HG03066 (cell line): ENCODE measurements at regions not wholly inside any gene's neighbourhood (a gene's known extent, or its start where the extent isn't known, plus 50 kb on each side); places are given as distances from the start of the nearest gene placed in this dataset.

Source experiments
- ATAC-seq: cut with Tn5 transposase; IDR thresholded peaks from one replicate; pipeline ENCODE4 v1.9.1; 2021; ENCODE audit warnings: low read depth; ENCODE audit not compliant: unreplicated experiment

DNA sequence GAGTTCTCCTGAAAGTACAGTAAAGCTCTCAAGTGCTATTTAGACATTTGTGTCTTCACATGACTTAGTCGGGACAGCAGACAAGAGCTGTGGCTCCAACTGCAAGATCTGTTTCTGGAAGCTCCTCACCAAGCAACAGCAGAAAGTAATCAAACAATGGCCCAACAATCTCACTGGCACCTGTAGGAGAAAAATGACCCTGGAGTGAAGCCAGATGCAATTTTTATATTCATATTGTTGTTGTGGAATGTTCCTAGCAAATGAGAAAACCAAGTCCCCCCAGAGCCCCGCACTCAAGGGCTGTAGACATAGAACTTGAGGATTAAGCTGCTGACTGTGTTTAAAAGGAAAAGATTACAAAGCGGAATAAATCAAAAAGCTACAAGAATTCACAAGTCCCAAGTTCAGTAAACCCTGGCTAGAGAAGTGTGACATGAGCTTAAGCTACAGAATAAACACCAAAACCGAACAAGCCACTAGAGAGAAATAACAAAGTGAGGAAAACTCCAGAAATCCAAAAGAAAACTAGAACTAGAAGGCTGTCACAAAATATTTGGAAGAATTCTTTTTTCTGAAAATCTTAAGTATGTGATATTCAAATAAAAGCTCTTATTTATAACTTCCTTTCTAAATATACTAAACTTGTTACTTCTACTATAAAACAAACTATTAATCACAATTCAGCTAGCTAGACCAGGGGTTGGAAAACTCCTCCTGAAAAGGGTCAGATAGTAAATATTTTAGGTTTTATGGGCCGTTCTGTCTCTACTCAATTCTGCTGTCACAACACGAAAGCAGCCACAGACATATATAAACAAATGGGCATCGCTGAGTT, 454.5 kb downstream of the SUCLA2 start:
- no peak for ATAC-seq

DNA sequence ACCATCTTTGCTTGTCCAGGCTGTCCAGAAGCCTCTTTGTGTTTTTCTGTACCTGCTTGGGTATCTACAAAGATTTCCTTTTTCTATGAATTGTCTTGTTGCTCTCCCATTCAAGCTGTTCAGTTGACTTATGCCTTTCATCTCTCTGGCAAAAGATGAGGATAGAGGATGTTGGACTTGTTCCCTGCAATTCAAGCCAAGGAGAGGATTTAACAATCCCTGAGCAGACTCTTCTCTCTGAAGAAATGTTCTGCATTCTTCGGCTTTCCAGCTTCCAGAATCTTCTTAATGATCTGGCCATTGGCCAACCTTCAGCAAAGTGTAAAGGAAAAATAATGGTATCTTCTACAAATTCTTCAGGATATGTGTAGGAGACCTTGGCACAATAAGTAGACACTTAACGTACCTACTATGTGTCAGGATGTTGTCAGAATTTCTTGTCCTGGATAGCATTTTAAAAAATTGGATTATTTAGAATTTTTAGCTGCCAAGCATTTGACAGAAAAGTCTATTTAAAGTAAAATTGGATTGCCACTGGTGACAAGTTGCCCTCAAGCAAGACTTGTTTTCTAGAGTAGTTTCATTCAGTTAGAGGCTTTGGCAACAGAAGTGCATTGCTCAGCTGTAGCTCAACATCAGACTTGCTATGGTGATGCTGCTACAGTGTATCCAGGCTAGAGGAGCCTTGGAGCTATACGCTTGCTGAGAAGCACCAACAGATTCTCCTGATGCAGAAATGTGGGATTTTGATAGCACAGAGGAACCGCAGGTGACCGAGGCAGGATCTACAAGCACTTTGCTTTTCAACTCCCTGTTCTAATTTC, 455.7 kb downstream of the SUCLA2 start:
- ATAC-seq, result no peak

DNA sequence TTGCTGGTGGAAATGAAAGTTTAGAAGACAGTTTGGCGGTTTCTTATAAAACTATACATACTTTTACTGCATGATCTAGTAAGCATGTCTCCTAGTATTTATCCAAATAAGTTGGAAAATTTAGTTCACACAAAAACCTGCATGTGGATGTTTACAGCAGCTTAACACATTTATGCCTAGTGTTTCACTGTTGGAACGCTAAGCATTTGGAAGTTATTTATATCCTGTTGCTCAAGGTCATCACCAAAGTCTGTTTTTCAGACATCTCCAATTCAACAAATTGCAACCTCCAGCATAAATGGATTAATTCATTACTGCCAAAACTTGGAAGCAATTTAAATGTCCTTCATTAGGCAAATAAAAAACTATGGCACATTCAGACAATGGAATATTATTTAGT, 461.8 kb downstream of the SUCLA2 start:
- ATAC-seq, result no peak

DNA sequence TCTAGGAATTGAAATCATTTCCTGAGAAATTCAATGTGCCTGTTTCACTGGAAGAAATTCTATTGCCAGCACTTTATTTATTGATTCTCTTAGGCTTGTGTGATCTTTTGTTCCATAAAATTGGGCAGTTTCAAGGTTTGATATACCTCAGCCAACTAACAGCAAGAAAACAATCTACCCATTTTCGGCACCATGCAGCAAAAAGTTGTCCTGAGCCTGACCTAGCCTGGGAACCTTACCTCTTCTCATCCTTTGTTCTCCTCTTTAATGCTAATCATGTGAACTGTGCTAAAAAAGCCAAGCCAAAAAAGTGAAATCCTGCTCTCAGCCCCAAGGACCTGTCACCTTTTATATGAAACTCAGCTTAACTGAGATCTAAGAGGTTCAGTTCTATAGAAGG, 477.3 kb downstream of the SUCLA2 start:
- no peak for ATAC-seq

DNA sequence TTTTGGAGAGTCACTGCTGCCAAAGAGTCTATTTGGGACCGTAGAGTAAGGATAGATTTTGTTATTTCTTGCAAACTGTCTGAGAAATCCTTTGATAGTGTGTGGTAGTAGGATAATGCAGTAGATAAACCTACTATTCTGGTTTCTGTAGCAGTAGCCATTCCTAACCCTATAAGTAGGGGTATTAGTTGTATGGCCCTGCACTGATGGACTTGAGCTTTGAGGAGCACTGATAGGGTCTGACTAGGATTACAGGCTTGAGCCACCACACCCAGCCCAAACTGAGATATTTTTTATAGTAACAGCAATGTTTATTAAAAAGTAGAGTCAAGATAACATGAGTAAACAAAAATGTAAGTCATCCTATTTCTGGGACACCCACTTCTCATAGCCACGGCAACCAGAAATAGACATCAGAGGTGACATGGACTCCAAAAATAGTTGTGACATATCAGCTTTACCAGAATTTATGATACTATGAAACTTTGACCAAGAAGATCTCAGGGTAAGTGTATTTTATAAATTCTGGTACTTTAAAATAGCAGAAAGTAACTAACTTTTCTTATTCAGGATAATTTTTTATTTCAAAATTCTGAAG, 479.1 kb downstream of the SUCLA2 start:
- no peak for ATAC-seq

DNA sequence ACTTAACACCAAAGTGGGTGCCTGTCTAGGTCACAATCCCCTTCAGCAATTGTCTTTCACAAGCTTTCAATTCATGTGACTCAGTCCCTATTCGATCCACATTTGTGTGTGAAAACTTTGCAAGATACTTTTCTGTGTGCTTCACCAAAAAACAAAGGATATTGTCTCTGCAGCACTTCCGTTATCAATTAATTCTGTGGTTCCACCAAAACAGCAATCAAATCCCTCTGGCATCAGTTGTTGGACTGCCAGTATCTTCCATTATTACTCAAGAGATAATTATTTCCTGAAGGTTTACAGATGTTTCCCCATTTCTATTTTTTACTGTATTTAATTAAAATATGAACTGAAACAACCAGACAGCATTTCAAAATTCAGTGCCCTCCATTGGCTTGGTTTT, 481.4 kb downstream of the SUCLA2 start:
- no peak for ATAC-seq

DNA sequence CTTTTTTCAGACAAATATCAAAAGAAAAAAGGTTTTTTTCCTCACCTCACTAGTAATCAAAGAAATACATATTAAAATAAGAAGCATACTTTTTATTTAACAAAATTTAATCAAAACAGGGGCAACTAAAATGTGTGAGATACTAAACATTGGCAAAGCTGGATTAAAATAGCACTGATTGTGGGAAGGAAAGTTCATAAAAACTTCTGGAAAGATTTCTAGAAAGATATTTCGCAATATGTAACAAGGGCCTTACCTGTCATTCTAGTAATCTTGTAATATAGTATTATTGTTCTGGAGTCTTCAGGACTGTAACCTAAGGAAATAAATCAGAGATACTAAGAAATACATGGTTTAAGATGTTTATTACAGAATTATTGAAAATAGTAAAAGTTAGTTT, 482.5 kb downstream of the SUCLA2 start:
- no peak for ATAC-seq

DNA sequence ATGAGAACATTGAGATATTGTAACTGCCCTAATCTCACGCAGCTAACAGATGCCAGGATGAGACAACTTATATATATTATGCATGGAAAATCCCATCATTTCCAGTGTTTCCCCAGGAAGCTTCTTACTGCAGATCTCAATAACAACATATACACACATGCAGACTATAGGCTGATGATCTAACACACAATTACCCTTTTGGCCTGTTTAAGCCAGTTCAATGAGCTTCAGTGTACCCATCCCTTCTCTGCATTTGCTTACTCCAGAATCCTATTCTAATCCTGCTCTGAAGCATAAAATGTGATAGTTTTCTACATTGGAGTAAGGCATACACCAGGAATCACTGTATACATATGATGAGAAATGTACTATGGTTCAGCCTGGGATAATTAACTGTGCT, 489.4 kb downstream of the SUCLA2 start:
- no peak for ATAC-seq

DNA sequence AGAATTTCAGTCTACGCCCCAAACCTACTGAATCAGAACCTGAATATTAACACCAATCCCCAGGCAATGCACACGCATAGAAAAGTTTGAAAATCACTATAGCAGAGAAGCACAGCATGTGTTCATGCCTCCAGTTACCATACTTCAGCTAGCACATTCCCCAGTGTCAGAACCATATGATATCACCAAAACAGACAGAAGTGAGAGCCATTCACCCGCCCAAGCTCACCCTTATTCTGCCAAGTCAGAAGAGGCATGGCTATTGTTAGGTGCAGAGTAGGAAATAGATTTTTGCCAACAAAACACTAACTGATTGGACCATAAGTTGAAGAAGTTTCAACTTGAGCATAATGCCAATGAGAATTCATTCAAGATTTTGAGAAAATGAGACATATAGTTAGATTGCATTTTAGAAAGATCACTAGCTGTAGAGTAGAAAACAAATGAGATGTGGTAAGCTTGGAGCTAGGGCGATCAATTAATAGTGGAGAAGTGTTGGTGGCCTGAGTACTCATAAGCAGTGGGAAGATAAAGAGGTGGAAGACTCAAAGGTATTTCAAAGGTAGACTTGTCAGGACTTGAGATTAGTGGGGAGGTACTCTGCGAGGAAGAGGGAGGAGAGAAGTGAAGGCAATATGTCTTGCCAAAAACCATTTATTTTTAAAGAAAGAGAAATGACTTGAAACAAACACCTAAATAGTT, 492.4 kb downstream of the SUCLA2 start:
- no peak for ATAC-seq

DNA sequence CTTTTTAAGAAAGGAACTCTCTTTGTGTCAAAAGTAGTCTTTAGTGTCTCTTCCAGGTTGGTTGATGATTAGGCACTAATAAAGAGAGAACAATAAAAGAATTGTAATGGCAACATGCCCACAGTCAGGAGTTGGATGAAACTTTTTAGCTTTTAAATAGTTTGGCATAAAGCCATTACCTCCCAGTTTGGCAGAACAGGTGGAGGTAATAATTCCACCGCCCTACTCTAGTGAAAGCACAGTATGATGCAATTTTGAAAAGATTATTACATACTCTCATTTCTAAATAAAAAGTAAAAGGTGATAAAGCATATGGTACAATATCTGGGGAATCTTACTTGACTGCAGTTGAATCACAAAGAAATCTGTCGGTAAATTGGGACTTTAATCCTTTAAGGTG, 497.6 kb downstream of the SUCLA2 start:
- no peak for ATAC-seq

DNA sequence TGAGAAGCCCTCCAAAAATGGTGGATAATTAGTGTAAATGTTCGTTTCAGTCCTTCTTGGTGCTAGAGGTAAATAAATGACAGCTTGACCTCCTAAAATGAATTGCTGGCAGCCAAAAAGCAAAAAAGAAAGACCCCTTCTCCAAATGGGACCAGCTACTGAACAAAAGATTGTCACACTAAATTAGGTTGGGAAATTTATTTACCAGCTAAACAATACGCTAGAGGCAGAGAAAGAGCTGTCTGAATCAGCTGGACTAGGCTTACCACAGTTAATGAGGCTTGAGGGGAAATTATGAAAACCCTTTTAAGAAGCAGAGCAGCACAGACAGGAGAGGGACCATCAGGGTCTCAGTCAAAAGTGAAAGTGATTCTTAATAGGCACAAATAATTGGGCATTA, 498.9 kb downstream of the SUCLA2 start:
- ATAC-seq, result no peak

DNA sequence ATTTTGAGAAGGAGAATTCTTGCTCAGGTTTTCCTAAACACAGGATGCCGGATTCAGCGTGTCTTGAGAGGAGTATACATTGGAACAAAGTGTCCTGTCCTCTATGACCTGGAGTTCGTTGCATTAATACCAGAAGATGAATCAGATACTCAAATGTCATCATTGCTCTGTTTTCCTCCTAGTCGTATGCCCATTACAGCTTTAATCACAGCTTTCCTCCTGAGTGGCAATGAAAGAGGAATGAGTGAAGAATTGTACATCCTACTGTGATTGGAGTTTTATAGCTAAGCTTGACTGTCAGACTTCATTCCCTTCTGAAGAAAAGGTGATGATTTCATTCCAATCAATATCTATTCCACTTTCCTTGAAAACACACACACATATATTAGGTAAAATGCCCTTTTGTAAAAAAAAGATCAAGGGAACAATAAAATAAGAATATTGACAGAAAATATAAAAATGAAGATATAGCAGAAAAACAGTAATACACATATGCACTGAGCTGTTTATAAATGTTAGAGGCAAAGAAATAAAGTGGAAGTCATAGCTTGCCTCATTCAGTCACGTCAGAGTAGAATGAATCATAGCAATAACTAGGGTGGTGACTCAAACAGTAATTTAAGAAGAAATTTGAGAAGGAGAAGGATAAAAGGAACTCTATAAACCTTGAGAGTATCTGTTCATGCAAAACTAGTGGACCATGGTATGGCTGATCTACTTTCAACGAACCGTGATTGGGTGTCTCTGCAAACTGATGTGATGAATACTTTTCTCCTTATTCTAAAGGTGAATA, 501.5 kb downstream of the SUCLA2 start:
- no peak for ATAC-seq

DNA sequence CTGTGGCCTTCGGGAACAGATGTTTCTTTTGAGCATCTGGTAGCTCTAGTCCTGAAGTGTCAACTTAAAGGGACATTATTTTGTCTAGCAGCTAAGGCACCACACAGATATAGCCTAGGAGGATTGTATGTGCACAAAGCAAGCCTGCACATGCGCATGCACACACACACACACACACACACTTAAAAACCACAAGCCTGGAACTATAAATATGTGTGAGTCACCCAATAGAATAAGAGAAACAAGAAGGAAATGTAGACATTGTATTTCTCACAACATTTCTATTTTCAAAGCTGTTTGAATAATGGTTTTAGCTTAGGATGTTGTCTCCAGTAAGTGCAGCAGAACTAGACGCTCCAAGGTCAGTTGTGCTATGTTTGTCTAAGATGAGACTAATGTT, 516.5 kb downstream of the SUCLA2 start:
- no peak for ATAC-seq

DNA sequence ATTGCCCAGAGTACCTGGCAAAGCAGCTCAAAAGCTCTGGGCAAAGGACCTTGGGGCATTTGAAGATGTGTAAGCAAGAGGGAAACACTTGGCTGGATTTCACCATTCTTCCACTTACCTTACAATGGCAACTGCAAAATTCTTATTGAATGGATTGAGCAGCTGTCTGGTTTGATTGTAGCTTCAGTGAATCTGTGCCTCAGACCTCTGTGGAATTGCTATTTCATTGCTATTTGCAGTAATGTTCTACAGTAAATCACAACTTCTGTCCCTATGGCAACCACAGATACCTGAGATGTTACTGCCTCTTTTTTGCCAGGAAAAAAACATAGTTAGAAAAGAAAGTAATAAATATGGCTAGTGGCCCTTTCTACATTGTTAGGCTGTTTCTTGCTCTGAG, 519.5 kb downstream of the SUCLA2 start:
- ATAC-seq, result no peak

DNA sequence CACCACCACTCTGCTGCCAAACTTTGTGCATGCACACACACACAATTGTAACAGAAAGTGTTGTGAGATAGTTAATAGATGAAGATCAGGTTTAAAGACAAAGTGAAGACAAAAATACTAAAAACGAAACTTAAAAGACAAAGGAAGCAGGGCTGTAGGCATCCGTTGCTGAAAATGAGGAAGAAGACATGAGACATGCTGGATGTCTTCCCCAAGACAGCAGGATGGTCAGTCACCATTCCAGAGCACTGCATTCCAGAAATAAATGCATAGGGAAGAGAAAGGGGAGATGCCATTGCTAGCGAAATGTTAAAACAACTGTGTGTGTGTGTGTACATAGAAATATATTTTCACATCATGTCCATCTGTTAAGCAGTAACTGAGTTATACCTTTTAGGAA, 520.1 kb downstream of the SUCLA2 start:
- no peak for ATAC-seq

DNA sequence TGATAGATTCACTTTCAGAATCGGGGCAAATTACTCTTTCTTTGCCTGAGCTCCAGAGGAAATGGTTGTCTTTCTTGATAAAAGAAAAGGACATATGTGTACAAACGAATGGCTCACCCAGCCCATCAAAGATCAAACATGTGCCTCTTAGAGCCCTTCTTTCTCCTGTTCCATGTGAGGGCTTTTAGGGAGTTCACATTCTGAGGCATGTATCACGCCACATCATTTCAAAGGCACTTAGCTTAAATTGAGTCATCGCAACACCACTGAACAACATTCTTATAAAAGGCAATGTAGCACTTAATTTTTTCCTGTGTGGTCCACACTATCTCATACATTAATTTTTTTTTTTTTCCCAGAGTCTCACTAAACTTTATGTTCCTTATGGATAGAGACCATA, 521.0 kb downstream of the SUCLA2 start:
- ATAC-seq, result no peak

DNA sequence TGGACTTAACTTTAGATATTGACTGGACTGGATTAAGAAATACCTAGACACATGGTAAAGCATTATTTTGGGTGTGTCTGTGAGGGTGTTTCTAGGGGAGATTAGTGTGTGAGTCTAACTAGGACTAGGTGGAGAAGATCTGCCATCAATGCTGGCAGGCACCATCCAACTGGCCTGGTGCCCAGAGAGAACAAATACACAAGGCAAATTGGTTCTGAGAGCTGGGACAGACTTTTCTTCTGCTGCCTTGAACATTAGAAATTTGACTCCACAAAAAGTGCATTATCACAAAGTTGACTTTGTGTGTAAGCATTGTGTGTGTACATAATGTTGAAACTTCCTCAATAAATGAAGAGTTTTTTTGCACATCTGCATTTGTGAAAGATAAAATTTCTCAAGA, 522.1 kb downstream of the SUCLA2 start:
- ATAC-seq, result no peak

DNA sequence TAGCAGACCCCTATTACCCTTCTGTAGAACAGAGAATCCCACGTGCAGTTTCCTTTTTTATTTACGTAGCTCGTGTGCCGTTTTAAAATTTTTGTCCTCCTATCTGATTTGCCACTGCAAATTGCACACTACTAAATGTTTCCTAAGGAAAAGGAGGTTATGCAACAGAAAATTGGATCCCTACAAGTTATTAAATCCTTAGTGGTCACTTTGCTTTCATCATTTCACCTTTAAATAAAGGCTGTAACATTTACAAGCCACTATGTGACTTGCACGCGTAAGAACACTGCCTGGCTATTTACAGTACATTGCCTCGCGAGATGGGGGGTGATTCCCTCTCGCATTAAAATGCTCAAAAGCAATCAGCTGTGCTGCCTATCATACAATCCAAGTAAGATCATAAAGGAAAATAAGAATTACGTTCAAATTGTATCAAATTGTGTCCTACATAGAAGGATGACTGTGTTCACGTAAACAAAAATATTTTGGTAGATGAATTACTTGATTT, 525.6 kb downstream of the SUCLA2 start:
- ATAC-seq, result no peak

DNA sequence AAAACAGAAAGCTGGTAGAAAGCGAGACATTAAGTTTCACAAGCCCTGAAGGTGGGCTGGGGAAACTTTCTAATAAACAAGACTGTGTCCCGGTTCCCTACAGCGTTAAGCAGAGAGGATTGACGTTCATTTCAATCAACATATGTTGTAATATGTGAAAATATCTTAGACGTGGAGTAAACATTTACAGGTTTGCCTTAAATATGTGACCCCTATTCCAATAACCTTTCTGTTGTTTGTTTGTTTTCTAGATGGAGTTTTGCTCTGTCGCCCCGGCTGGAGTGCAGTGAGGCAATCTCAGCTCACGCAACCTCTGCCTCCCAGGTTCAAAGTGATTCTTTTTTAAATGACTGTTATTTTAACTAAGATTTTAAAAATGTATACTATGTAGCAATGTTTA, 526.2 kb downstream of the SUCLA2 start:
- ATAC-seq, result no peak

DNA sequence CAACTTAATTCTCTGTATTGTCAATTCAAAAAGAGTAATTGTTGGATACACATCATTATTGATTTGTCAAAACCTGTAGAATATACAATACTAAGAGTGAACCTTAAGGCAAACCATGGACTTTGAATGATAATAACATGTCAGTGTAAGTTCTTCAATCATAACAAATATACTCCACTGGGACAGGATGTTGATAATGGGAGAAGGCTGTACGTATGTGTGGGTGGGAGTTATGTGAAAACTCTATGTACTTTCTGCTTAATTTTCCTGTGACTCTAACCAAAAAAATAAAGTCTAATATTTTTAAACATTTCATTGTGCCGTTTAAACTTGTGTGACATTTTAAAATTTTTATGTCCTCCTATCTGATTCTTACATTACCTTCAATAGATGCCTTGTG, 526.7 kb downstream of the SUCLA2 start:
- ATAC-seq, result no peak
